ENCODE measurements at regions not wholly inside any gene's neighbourhood (a gene's known extent, or its start where the extent isn't known, plus 50 kb on each side); places are given as distances from the start of the nearest gene placed in this dataset.

DNA sequence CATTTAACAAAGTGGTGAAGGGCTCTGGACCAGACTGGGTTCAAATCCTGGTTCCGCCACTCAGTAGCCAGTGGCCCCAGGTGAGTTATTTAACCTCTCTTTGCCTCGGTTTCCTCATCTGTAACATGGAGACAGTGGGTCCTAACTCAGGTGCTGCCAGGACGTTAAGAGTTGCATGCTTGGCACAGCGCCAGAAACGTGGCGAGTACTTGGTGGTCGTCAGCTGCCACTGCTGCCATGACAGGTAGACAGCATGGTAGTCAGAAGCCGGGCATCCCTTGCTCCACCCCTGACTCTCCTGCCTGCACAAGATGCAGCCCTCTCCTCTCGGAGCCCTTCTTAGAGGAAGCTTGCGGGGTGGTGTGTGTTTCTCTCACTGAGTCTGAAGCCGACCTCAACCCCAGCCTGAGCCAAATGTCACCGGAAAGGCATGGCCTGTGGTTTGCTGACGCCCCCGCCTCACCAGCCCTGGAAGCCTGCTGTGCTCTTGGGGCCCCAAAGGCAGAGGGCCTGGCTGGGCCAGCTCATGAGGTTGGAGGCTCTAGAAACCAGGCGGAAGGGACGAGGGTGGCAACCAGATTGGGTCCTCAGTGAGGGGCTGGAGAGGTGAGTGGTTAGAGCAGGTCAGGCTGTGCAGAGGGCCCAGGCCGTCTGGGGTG is 160.8 kb upstream of the TLE3 start:
- H3K36me3 ChIP-seq: no peaks in the 10 kb centered on the region
- no peak overlapping the region for H3K27ac ChIP-seq
- ATAC-seq (ENCODE audit: insufficient number of reproducible peaks, low FRiP score, low read depth): no peak

DNA sequence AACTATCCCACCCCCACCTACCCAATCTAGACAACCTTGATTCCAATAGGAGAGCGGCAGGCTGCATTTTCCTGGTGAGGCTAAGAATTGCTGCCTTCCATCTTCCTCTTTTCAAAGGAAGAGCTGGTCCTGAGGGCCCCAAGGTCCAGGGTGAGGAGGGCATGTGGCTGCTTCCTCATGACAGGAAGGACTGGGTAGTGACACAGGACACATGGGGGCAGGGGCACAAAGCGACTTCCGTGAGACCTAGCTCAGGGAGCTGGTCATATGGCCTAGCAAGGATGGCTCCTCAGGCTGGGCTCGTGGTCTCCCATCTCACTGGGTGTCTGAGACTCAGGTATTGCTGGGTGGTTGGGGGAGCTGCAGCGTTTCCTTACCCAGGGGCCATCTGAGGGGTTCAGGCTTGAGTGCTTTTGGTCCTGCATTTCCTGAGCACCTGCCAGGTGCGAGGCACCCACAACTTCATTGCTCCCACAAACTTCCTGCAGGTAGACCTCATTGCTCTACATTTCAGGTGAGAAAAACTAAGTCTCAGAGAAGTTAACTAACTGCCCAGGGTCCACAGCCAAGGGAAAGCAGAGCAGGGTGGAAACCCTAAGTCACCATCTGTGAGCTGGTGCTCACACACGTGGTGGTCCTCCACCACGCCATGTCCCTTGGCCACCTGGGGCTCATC is 160.0 kb upstream of the TLE3 start:
- H3K9me3 ChIP-seq: no peaks in the 10 kb centered on the region
- peaks cover 16% of the 10 kb centered on the region in 2 donors for H3K4me1 ChIP-seq (ENCODE audit: control insufficient read depth in 1 of 2, low read depth in 2 of 2)
- no peaks in the 10 kb centered on the region for H3K36me3 ChIP-seq
- no peaks in the 10 kb centered on the region for H3K27me3 ChIP-seq (replicated peaks; ENCODE audit: insufficient read depth)
- no peak overlapping the region for H3K4me3 ChIP-seq
- TF ChIP-seq, protein P1, sequence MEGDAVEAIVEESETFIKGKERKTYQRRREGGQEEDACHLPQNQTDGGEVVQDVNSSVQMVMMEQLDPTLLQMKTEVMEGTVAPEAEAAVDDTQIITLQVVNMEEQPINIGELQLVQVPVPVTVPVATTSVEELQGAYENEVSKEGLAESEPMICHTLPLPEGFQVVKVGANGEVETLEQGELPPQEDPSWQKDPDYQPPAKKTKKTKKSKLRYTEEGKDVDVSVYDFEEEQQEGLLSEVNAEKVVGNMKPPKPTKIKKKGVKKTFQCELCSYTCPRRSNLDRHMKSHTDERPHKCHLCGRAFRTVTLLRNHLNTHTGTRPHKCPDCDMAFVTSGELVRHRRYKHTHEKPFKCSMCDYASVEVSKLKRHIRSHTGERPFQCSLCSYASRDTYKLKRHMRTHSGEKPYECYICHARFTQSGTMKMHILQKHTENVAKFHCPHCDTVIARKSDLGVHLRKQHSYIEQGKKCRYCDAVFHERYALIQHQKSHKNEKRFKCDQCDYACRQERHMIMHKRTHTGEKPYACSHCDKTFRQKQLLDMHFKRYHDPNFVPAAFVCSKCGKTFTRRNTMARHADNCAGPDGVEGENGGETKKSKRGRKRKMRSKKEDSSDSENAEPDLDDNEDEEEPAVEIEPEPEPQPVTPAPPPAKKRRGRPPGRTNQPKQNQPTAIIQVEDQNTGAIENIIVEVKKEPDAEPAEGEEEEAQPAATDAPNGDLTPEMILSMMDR (IDR thresholded peaks at IDR 0.05): no peak
- H3K27ac ChIP-seq: no peak overlapping the region
- no peak for DNase-seq (ENCODE audit: low spot score)
- no peak for ATAC-seq (ENCODE audit: insufficient number of reproducible peaks, low FRiP score, low read depth)

More for the DNA sequence above, 160.8 kb upstream of the TLE3 start:
- H3K4me1 ChIP-seq (ENCODE audit: control insufficient read depth in 1 of 2, low read depth in 2 of 2): peaks cover 16% of the 10 kb centered on the region in 2 donors
- no peaks in the 10 kb centered on the region for H3K27me3 ChIP-seq (replicated peaks; ENCODE audit: insufficient read depth)
- DNase-seq (ENCODE audit: low spot score): no peak
- H3K4me3 ChIP-seq: peak overlapping the region; percentile 29
- TF ChIP-seq, protein P1 (IDR thresholded peaks at IDR 0.05): no peak
- no peaks in the 10 kb centered on the region for H3K9me3 ChIP-seq

DNA sequence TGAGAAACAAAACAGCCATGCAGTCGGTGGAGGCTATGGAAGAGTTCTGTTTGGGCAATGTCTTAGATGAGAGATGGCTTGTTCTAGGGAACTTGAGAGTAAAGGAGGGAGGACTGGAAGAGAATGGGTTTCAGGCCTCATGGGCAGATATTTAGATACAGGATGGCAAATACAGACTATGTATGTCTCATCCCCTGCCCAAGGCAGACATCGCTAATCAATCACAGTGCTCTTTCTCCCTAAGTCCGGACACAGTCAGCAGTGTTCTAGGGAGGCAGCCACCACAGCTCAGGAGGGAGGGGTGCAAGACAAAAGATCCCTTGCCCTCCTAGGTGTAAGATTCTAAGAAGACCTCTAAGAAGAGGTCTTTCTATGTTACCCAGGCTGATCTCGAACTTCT is 159.3 kb upstream of the TLE3 start:
- DNase-seq (ENCODE audit: low spot score): no peak

DNA sequence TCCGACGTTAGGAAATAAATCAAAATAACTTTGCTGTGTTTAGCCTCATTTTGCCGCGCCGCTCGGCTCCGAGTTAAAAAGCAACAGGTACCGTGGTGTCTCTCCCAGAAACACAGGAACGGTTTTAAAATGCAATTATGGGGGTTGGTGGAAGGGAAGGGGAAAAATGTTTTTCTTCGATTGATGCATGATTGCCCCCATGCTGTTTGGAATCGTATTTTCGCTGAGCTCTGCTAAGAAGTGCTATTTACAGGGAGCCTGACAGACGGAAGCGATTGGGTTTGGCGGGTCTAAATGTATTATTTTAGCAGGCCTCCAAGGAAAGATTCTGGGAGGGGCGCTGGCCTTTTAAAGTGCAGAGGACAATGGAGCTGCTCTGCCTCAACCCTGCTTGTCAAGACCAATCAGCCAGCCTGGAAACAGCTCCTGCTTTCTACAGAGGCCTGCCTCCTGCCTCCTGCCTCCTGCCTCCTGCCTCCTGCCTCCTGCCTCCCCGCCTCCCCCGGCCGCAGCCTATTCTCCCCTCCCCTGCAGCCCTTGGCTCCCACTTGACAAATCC is 156.7 kb upstream of the TLE3 start:
- TF ChIP-seq, protein P1 (IDR thresholded peaks at IDR 0.05): no peak
- no peak for DNase-seq (ENCODE audit: low spot score)
- Histone ChIP-seq H3K36me3 (no peaks in the 10 kb centered on the region), H3K27ac (no peak overlapping the region), H3K4me1 (ENCODE audit: control insufficient read depth in 1 of 2, low read depth in 2 of 2) (peaks cover 14 to 16% of the 10 kb centered on the region in 2 donors), H3K4me3 (no peak overlapping the region), H3K27me3 (replicated peaks; ENCODE audit: insufficient read depth) (no peaks in the 10 kb centered on the region), H3K9me3 (no peaks in the 10 kb centered on the region)
- ATAC-seq (ENCODE audit: insufficient number of reproducible peaks, low FRiP score, low read depth): no peak

More for the DNA sequence above, 159.3 kb upstream of the TLE3 start:
- Histone ChIP-seq H3K4me1 (ENCODE audit: control insufficient read depth in 1 of 2, low read depth in 2 of 2) (peaks cover 16% of the 10 kb centered on the region in 2 donors), H3K36me3 (no peaks in the 10 kb centered on the region), H3K27ac (no peak overlapping the region), H3K4me3 (no peak overlapping the region), H3K27me3 (replicated peaks; ENCODE audit: insufficient read depth) (no peaks in the 10 kb centered on the region), H3K9me3 (no peaks in the 10 kb centered on the region)
- TF ChIP-seq, protein P1 (IDR thresholded peaks at IDR 0.05): no peak
- ATAC-seq (ENCODE audit: insufficient number of reproducible peaks, low FRiP score, low read depth): no peak

DNA sequence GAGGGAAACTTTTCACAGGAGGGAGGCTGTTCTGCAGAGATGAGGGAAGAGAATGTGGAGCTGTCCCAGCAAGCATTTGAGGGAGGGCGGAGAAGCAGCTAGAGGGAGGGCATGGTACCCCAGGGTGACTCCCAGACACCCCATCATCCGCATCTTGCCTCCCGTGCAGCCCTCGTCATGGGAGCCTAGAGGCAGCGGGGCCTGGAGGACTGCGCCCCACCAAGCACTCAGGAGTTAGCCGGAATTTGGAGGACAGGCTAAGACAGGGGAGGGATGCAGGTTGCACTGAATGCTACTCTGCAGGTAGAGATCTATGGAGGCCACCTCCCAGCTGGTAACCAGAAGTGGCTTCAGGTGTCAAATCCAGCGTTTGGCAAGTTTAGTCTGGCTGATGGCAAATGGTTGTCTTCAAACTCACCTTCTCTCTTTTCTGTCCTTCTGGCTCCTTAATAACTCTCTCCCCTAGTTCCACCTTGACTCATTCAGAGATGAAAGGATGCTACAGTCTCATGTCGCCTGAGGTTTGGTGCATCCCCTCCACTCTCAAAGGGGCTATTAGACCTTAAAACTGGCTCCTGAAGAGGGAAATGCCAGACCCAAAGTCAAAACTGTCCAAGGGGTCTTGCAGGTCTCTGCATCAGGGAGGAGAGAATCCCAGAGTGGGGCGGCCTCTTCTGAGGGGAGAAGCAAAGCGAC is 155.9 kb upstream of the TLE3 start:
- DNase-seq (ENCODE audit: low spot score): no peak
- no peaks in the 10 kb centered on the region for H3K36me3 ChIP-seq
- no peaks in the 10 kb centered on the region for H3K9me3 ChIP-seq
- H3K4me3 ChIP-seq: no peak overlapping the region
- peaks cover 6 to 9% of the 10 kb centered on the region in 2 donors for H3K4me1 ChIP-seq (ENCODE audit: control insufficient read depth in 1 of 2, low read depth in 2 of 2)
- H3K27me3 ChIP-seq (replicated peaks; ENCODE audit: insufficient read depth): no peaks in the 10 kb centered on the region
- no peak overlapping the region for H3K27ac ChIP-seq
- TF ChIP-seq, protein P1 (IDR thresholded peaks at IDR 0.05): no peak
- ATAC-seq (ENCODE audit: insufficient number of reproducible peaks, low FRiP score, low read depth): no peak
